Fibroblast of lung (primary cell): ENCODE measurements at regions not wholly inside any gene's neighbourhood (a gene's known extent, or its start where the extent isn't known, plus 50 kb on each side); places are given as distances from the start of the nearest gene placed in this dataset.
A peak's percentile ranks its signal among the peaks of the same experiment; 100 is the strongest.

ENCODE experiments used
- DNase-seq, 2 donors: peaks; one replicate each; pipeline versions ENCODE4 v3.0.0 to v3.0.0-alpha.2; 2010; ENCODE audit warnings: low read depth in 2 of 2
- H2AFZ ChIP-seq: 2 replicates; pipeline ENCODE4 v1.5.1; 2012; ENCODE audit warnings: low read length, control low read depth, inconsistent platforms
- H3K27ac ChIP-seq: 2 replicates; pipeline ENCODE4 v1.5.1; 2011; ENCODE audit warnings: low read length, control low read depth; ENCODE audit not compliant: insufficient read depth
- H3K27me3 ChIP-seq: 2 replicates; pipeline ENCODE4 v1.5.1; 2011; ENCODE audit warnings: mild to moderate bottlenecking, low read length; ENCODE audit not compliant: control insufficient read depth, insufficient read depth
- H3K36me3 ChIP-seq: 2 replicates; pipeline ENCODE4 v1.5.1; 2011; ENCODE audit warnings: low read length; ENCODE audit not compliant: control insufficient read depth, insufficient read depth
- H3K4me1 ChIP-seq: 2 replicates; pipeline ENCODE4 v1.5.1; 2011; ENCODE audit warnings: low read length; ENCODE audit not compliant: control insufficient read depth, insufficient read depth; ENCODE audit errors: extremely low read depth
- H3K4me2 ChIP-seq: 2 replicates; pipeline ENCODE4 v1.5.1; 2011; ENCODE audit warnings: low read length, control low read depth; ENCODE audit not compliant: insufficient read depth; ENCODE audit errors: extremely low read depth
- H3K4me3 ChIP-seq, 4 experiments: fragments of 200-600 bp in 1 of 4; sonication (generic) in 1 of 4; replicated peaks in 1 of 4; 2 replicates each; pipeline ENCODE4 v1.5.1; 2011 to 2016; ENCODE audit warnings: low read length in 4 of 4, low read depth in 3 of 4, mild to moderate bottlenecking in 3 of 4, control low read depth in 2 of 4, inconsistent platforms in 1 of 4, mixed read lengths in 1 of 4; ENCODE audit not compliant: insufficient read depth in 1 of 4; ENCODE audit errors: control extremely low read depth in 1 of 4
- H3K79me2 ChIP-seq: 2 replicates; pipeline ENCODE4 v1.5.1; 2012; ENCODE audit warnings: mild to moderate bottlenecking, low read length, inconsistent platforms; ENCODE audit not compliant: control insufficient read depth, insufficient read depth
- H3K9ac ChIP-seq: 2 replicates; pipeline ENCODE4 v1.5.1; 2011; ENCODE audit warnings: mild to moderate bottlenecking, low read length, control low read depth; ENCODE audit not compliant: insufficient read depth
- H3K9me3 ChIP-seq: 2 replicates; pipeline ENCODE4 v1.5.1; 2012; ENCODE audit warnings: low read depth, low read length; ENCODE audit not compliant: control insufficient read depth, insufficient read depth
- H4K20me1 ChIP-seq: 2 replicates; pipeline ENCODE4 v1.5.1; 2011; ENCODE audit warnings: low read length; ENCODE audit not compliant: control insufficient read depth, insufficient read depth; ENCODE audit errors: extremely low read depth
- CTCF ChIP-seq, 2 donors: IDR thresholded peaks in 1 of 2; conservative IDR thresholded peaks in 1 of 2; 1 replicate in 1 of 2; 2 replicates in 1 of 2; pipeline ENCODE4 v1.5.1; 2011 to 2012; ENCODE audit warnings: low read length in 2 of 2, control low read depth in 1 of 2, inconsistent platforms in 1 of 2, low read depth in 1 of 2, mild to moderate bottlenecking in 1 of 2
- EZH2 ChIP-seq: IDR thresholded peaks from 2 replicates; pipeline ENCODE4 v1.5.1; 2012; ENCODE audit warnings: low read length, control low read depth, mild to moderate bottlenecking; ENCODE audit errors: missing control alignments

- no peak overlapping the region for H3K9ac ChIP-seq
- no peaks in the 10 kb centered on the region for H4K20me1 ChIP-seq
- peaks cover 2% of the 10 kb centered on the region for H3K27me3 ChIP-seq
- H2AFZ ChIP-seq = no peak overlapping the region
- H3K79me2 ChIP-seq = no peaks in the 10 kb centered on the region
- no peak overlapping the region for H3K4me3 ChIP-seq
- H3K9me3 ChIP-seq = no peaks in the 10 kb centered on the region
- H3K36me3 ChIP-seq = no peaks in the 10 kb centered on the region
- no peak overlapping the region for H3K4me2 ChIP-seq
- TF ChIP-seq CTCF (conservative IDR thresholded peaks at IDR 0.05 in 1 of 2, IDR thresholded peaks at IDR 0.05 in 1 of 2; ENCODE audit: low read depth in 1 of 2, low read length in 2 of 2) (no peak), EZH2 (no peak)
- peak; percentile 44 to 90 for DNase-seq
- H3K27ac ChIP-seq = no peak overlapping the region
- H3K4me1 ChIP-seq = no peaks in the 10 kb centered on the region
Observed at GRCh38 chr14:22296722-22297121, 292.3 kb downstream of the DAD1 start.

- Histone ChIP-seq H4K20me1 (no peaks in the 10 kb centered on the region), H3K4me1 (no peaks in the 10 kb centered on the region), H3K36me3 (no peaks in the 10 kb centered on the region), H3K27ac (no peak overlapping the region), H2AFZ (no peak overlapping the region), H3K9ac (no peak overlapping the region), H3K9me3 (no peaks in the 10 kb centered on the region), H3K4me2 (no peak overlapping the region), H3K79me2 (no peaks in the 10 kb centered on the region), H3K4me3 (no peak overlapping the region), H3K27me3 (peaks cover 2% of the 10 kb centered on the region)
- DNase-seq = no peak
- no peak for TF ChIP-seq EZH2
- no peak for TF ChIP-seq CTCF (conservative IDR thresholded peaks at IDR 0.05 in 1 of 2, IDR thresholded peaks at IDR 0.05 in 1 of 2; ENCODE audit: low read depth in 1 of 2, low read length in 2 of 2)
Observed at GRCh38 chr14:22296088-22296487, 292.9 kb downstream of the DAD1 start.

- no peak overlapping the region for H3K4me2 ChIP-seq
- no peaks in the 10 kb centered on the region for H4K20me1 ChIP-seq
- H3K36me3 ChIP-seq = no peaks in the 10 kb centered on the region
- H3K27ac ChIP-seq = no peak overlapping the region
- TF ChIP-seq CTCF (conservative IDR thresholded peaks at IDR 0.05 in 1 of 2, IDR thresholded peaks at IDR 0.05 in 1 of 2; ENCODE audit: low read depth in 1 of 2, low read length in 2 of 2) = no peak
- no peak for TF ChIP-seq EZH2
- no peak overlapping the region for H3K4me3 ChIP-seq
- peak in 1 of 2 donors; percentile 50 for DNase-seq
- no peaks in the 10 kb centered on the region for H3K4me1 ChIP-seq
- H3K27me3 ChIP-seq = no peaks in the 10 kb centered on the region
- H3K9me3 ChIP-seq = no peaks in the 10 kb centered on the region
- no peak overlapping the region for H2AFZ ChIP-seq
- no peak overlapping the region for H3K9ac ChIP-seq
- H3K79me2 ChIP-seq = no peaks in the 10 kb centered on the region
Observed at GRCh38 chr14:22291406-22291805, 297.6 kb downstream of the DAD1 start.
